Keratinocyte (primary cell): ENCODE measurements at regions not wholly inside any gene's neighbourhood (a gene's known extent, or its start where the extent isn't known, plus 50 kb on each side); places are given as distances from the start of the nearest gene placed in this dataset.
"Not testable (repeated sequence)": the region's sequence is repeated elsewhere in the genome, so short reads cannot be mapped to it uniquely, and the experiment has no call there.

Experiments used
- DNase-seq: peaks from one replicate; pipeline ENCODE4 v3.0.0-alpha.2; 2011; ENCODE audit warnings: low read depth, missing footprints, low spot score
- FAIRE-seq: peaks from 2 replicates; lab custom pipeline; 2011; peaks lifted over from hg19 to GRCh38; lab: Jason Lieb, UNC
- H2AFZ ChIP-seq: 2 replicates; pipeline ENCODE4 v1.6.0; 2012; ENCODE audit warnings: low read length, control low read depth, inconsistent platforms; ENCODE audit not compliant: control insufficient read depth
- H3K27ac ChIP-seq: 2 replicates; pipeline ENCODE4 v1.5.1; 2011; ENCODE audit warnings: low read length; ENCODE audit not compliant: control insufficient read depth, insufficient read depth
- H3K27me3 ChIP-seq: 3 replicates; pipeline ENCODE4 v1.6.0; 2011; ENCODE audit warnings: low read length; ENCODE audit not compliant: control insufficient read depth, insufficient read depth; ENCODE audit errors: extremely low read depth
- H3K36me3 ChIP-seq, 2 experiments: 2 replicates in 1 of 2; 3 replicates in 1 of 2; pipeline ENCODE4 v1.5.1; 2011; ENCODE audit warnings: low read length in 2 of 2, mild to moderate bottlenecking in 1 of 2; ENCODE audit not compliant: control insufficient read depth in 2 of 2, insufficient read depth in 2 of 2; ENCODE audit errors: extremely low read depth in 1 of 2
- H3K4me1 ChIP-seq: 3 replicates; pipeline ENCODE4 v1.5.1; 2011; ENCODE audit warnings: low read length; ENCODE audit not compliant: control insufficient read depth, insufficient read depth; ENCODE audit errors: extremely low read depth
- H3K4me2 ChIP-seq: 3 replicates; pipeline ENCODE4 v1.6.0; 2011; ENCODE audit warnings: low read depth, low read length; ENCODE audit not compliant: control insufficient read depth, insufficient read depth; ENCODE audit errors: extremely low read depth
- H3K4me3 ChIP-seq, 3 experiments: fragments of 200-600 bp in 1 of 3; sonication (generic) in 1 of 3; 2 replicates in 2 of 3; 3 replicates in 1 of 3; pipeline ENCODE4 v1.5.1; 2011 to 2016; ENCODE audit warnings: low read length in 3 of 3, mild to moderate bottlenecking in 3 of 3, control low read depth in 2 of 3, inconsistent platforms in 1 of 3, low read depth in 1 of 3, mixed read lengths in 1 of 3, mixed run types in 1 of 3, moderate library complexity in 1 of 3; ENCODE audit not compliant: control insufficient read depth in 2 of 3, insufficient read depth in 2 of 3; ENCODE audit errors: extremely low read depth in 1 of 3
- H3K79me2 ChIP-seq: 2 replicates; pipeline ENCODE4 v1.6.0; 2012; ENCODE audit warnings: low read length; ENCODE audit not compliant: control insufficient read depth, insufficient read depth
- H3K9ac ChIP-seq: 3 replicates; pipeline ENCODE4 v1.6.0; 2011; ENCODE audit warnings: low read length; ENCODE audit not compliant: control insufficient read depth, insufficient read depth; ENCODE audit errors: extremely low read depth
- H3K9me1 ChIP-seq: 3 replicates; pipeline ENCODE4 v1.6.0; 2011; ENCODE audit warnings: low read length; ENCODE audit not compliant: control insufficient read depth, insufficient read depth; ENCODE audit errors: extremely low read depth
- H3K9me3 ChIP-seq: 2 replicates; pipeline ENCODE4 v1.5.1; 2012; ENCODE audit warnings: low read depth, low read length; ENCODE audit not compliant: control insufficient read depth
- H4K20me1 ChIP-seq: 3 replicates; pipeline ENCODE4 v1.6.0; 2011; ENCODE audit warnings: low read length; ENCODE audit not compliant: control insufficient read depth, insufficient read depth; ENCODE audit errors: extremely low read depth
- CTCF ChIP-seq, 3 experiments: IDR thresholded peaks in 1 of 3; conservative IDR thresholded peaks in 1 of 3; optimal IDR thresholded peaks in 1 of 3; 2 replicates in 2 of 3; 3 replicates in 1 of 3; pipeline versions ENCODE3 to v1.5.1; 2011; ENCODE audit warnings: low read length in 3 of 3, mild to moderate bottlenecking in 3 of 3, moderate library complexity in 2 of 3, control low read depth in 1 of 3, inconsistent platforms in 1 of 3; ENCODE audit not compliant: insufficient read depth in 2 of 3; ENCODE audit errors: extremely low read depth in 1 of 3
- EZH2 ChIP-seq: IDR thresholded peaks from one replicate; pipeline ENCODE4 v1.6.1; 2012; ENCODE audit warnings: inconsistent platforms, mild to moderate bottlenecking, low read length, moderate library complexity
- dilution Hi-C: fragments of 300-500 bp; cut with MboI; formaldehyde crosslinking; loops from one replicate; pipeline ENCODE4 v1.7.0; 2020; ENCODE audit warnings: low sequenced_read_pairs; ENCODE audit not compliant: extremely low pct_ligation_motif_present

- H3K79me2 ChIP-seq: no peaks in the 10 kb centered on the region
- no peak overlapping the region for H2AFZ ChIP-seq
- H4K20me1 ChIP-seq: no peaks in the 10 kb centered on the region
- dilution Hi-C loops: no loop called here
- TF ChIP-seq EZH2 (no peak), CTCF (optimal IDR thresholded peaks at IDR 0.05 in 1 of 3, IDR thresholded peaks at IDR 0.05 in 1 of 3, conservative IDR thresholded peaks at IDR 0.05 in 1 of 3; ENCODE audit: extremely low read depth in 1 of 3, insufficient read depth in 2 of 3, low read length in 3 of 3) (no peak)
- peaks cover 9% of the 10 kb centered on the region for H3K4me1 ChIP-seq
- H3K9me3 ChIP-seq: no peaks in the 10 kb centered on the region
- peak overlapping the region; percentile 86 for H3K9ac ChIP-seq
- DNase-seq: no peak
- H3K27me3 ChIP-seq: no peaks in the 10 kb centered on the region
- H3K27ac ChIP-seq: peak overlapping the region; percentile 91
- H3K4me2 ChIP-seq: peak overlapping the region; percentile 91
- no peaks in the 10 kb centered on the region for H3K9me1 ChIP-seq
- H3K36me3 ChIP-seq: no peaks in the 10 kb centered on the region
- H3K4me3 ChIP-seq: peak overlapping the region; percentile 59 to 79 (median 72)
- FAIRE-seq: no peak
Observed at GRCh38 chr6:27825025-27825793, 87.0 kb downstream of the OR2B2 start.

DNA sequence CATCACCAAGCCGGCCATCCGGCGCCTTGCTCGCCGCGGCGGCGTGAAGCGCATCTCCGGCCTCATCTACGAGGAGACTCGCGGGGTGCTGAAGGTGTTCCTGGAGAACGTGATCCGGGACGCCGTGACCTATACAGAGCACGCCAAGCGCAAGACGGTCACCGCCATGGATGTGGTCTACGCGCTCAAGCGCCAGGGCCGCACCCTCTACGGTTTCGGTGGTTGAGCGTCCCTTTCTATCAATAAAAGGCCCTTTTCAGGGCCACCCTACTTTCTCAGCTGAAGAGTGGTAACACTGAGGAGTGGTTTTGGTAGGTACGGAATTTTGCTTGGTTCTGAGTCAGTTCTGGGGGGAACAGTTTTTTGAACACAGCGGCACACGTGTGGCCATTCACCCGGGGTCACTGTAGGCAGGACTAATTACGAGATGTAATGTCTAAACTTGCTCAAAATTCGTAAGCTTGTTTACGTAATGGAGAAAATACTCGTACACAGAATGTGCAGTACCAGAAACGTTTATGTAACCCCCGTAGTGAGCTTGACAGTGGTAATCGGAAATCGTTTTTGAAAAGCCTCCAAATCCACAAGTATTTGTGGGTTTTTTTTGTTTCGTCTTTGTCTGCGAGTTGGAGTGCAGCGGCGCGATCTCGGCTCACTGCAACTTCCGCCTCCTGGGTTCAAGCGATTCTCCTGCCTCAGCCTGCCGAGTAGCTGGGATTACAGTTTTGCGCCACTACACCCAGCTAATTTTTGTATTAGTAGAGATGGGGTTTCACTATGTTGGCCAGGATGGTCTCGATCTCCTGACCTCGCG lies 87.8 kb downstream of the OR2B2 start:
- H3K36me3 ChIP-seq, H3K79me2 ChIP-seq, H4K20me1 ChIP-seq, H3K9me1 ChIP-seq, DNase-seq, H3K27me3 ChIP-seq, H3K9me3 ChIP-seq, dilution Hi-C loops, H3K4me1 ChIP-seq, FAIRE-seq: not testable (repeated sequence)
- peak overlapping the region; percentile 91 for H3K4me2 ChIP-seq
- H3K4me3 ChIP-seq: peak overlapping the region; percentile 59 to 79 (median 72)
- peak overlapping the region; percentile 86 for H3K9ac ChIP-seq
- peak overlapping the region; percentile 91 for H3K27ac ChIP-seq
- peak overlapping the region; percentile 33 for H2AFZ ChIP-seq

DNA sequence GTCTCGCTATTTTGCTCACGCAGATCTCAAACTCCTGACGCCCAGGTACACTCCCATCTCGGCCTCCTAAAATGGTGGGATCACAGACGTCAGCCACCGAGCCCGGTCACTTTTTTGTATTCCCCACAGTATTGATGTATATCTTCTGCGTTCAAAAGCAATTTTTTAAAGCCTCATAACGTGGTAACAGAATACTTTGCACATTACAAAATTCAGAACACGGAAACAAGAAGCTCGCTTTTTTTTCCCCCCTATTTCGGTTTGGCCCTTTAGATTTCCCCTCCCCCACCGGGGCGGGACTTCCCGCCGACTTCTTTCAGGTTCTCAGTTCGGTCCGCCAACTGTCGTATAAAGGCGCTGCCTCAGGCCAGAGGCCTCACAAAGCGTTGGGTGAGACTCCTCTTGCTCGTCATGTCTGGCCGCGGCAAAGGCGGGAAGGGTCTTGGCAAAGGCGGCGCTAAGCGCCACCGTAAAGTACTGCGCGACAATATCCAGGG lies 88.4 kb downstream of the OR2B2 start:
- H3K36me3 ChIP-seq, dilution Hi-C loops, H3K9me3 ChIP-seq, H3K79me2 ChIP-seq, DNase-seq, H3K27me3 ChIP-seq, H3K9me1 ChIP-seq, H4K20me1 ChIP-seq, H3K4me1 ChIP-seq: not testable (repeated sequence)
- H2AFZ ChIP-seq: peak overlapping the region; percentile 73
- peak overlapping the region; percentile 54 for H3K9ac ChIP-seq
- peak overlapping the region; percentile 77 for H3K4me2 ChIP-seq
- peak overlapping the region; percentile 78 for H3K27ac ChIP-seq
- peak; percentile 20 for FAIRE-seq
- peak overlapping the region; percentile 57 to 59 (median 59) for H3K4me3 ChIP-seq
